PC-9 (cell line): ENCODE measurements at regions not wholly inside any gene's neighbourhood (a gene's known extent, or its start where the extent isn't known, plus 50 kb on each side); places are given as distances from the start of the nearest gene placed in this dataset.
"Not testable (repeated sequence)": the region's sequence is repeated elsewhere in the genome, so short reads cannot be mapped to it uniquely, and the experiment has no call there.

Source experiments
- BruUV-seq: library from RNA; stranded (reverse); fragments of 400-500 nt; replicated peaks from 2 replicates; lab custom pipeline; 2021; lab: Mats Ljungman, UMichigan
- CTCF ChIA-PET: fragments of 300-600 bp; sonication (Branson Sonifier 250); formaldehyde crosslinking; loops from one replicate; lab custom pipeline; 2022; ENCODE audit warnings: antibody characterized with exemption; lab: Charles Lee
- POLR2A ChIA-PET: fragments of 300-600 bp; sonication (Branson Sonifier 250); formaldehyde crosslinking; loops from one replicate; lab custom pipeline; 2022; ENCODE audit warnings: antibody characterized with exemption; ENCODE audit not compliant: unreplicated experiment; lab: Charles Lee
- DNase-seq, 2 experiments: peaks; one replicate each; pipeline versions ENCODE4 v3.0.0 to v3.0.0-alpha.2; 2015 to 2022; ENCODE audit warnings: mixed read lengths in 1 of 2
- H2AFZ ChIP-seq: fragments of 200-600 bp; sonication (generic); 2 replicates; pipeline ENCODE4 v1.8.1; 2017; ENCODE audit warnings: antibody characterized with exemption
- H3F3A ChIP-seq: fragments of 200-600 bp; sonication (generic); 2 replicates; pipeline ENCODE4 v1.8.1; 2017; ENCODE audit warnings: antibody characterized with exemption, mild to moderate bottlenecking, low read depth; ENCODE audit not compliant: insufficient read depth
- H3K27ac ChIP-seq: fragments of 200-600 bp; sonication (generic); 2 replicates; pipeline ENCODE4 v1.6.1; 2016; ENCODE audit warnings: mixed run types
- H3K27me3 ChIP-seq: fragments of 200-600 bp; sonication (generic); 2 replicates; pipeline ENCODE4 v1.6.1; 2016; ENCODE audit warnings: low read depth, mixed run types; ENCODE audit not compliant: insufficient read depth
- H3K36me3 ChIP-seq: fragments of 200-600 bp; sonication (generic); 2 replicates; pipeline ENCODE4 v1.6.1; 2016; ENCODE audit warnings: low read depth, mixed run types
- H3K4me1 ChIP-seq: fragments of 200-600 bp; sonication (generic); replicated peaks from 2 replicates; pipeline ENCODE4 v1.6.1; 2016; ENCODE audit warnings: mixed run types; ENCODE audit not compliant: insufficient read depth
- H3K4me2 ChIP-seq: fragments of 200-600 bp; sonication (generic); 2 replicates; pipeline ENCODE4 v1.6.1; 2017; ENCODE audit warnings: mixed run types
- H3K4me3 ChIP-seq: fragments of 200-600 bp; sonication (generic); 2 replicates; pipeline ENCODE4 v1.6.1; 2016; ENCODE audit warnings: mixed run types
- H3K79me2 ChIP-seq: fragments of 200-600 bp; sonication (generic); 2 replicates; pipeline ENCODE4 v1.6.1; 2017; ENCODE audit warnings: low read depth, mixed run types
- H3K9me2 ChIP-seq: fragments of 200-600 bp; sonication (generic); 2 replicates; pipeline ENCODE4 v1.8.1; 2017; ENCODE audit warnings: mild to moderate bottlenecking; ENCODE audit not compliant: insufficient read depth
- H3K9me3 ChIP-seq: fragments of 200-600 bp; sonication (generic); 2 replicates; pipeline ENCODE4 v1.8.1; 2016; ENCODE audit warnings: low read depth; ENCODE audit not compliant: insufficient read depth
- H4K20me1 ChIP-seq: fragments of 200-600 bp; sonication (generic); 2 replicates; pipeline ENCODE4 v1.8.1; 2017; ENCODE audit not compliant: insufficient read depth
- EZH2 ChIP-seq: fragments of 200-600 bp; sonication (generic); IDR thresholded peaks from 2 replicates; pipeline ENCODE4 v1.8.0; 2017; ENCODE audit warnings: antibody characterized with exemption, low read depth
- intact Hi-C: fragments of 100-400 bp; cut with micrococcal nuclease; formaldehyde crosslinking; loops from one replicate; pipeline ENCODE4 v1.10.0; 2022; ENCODE audit not compliant: unreplicated experiment
- TF ChIP-seq, protein P1 (sequence below): fragments of 200-600 bp; sonication (generic); conservative IDR thresholded peaks from 2 replicates; pipeline ENCODE4 v1.6.1; 2017; ENCODE audit warnings: mixed run types, antibody characterized with exemption, mild to moderate bottlenecking, moderate library complexity

DNA sequence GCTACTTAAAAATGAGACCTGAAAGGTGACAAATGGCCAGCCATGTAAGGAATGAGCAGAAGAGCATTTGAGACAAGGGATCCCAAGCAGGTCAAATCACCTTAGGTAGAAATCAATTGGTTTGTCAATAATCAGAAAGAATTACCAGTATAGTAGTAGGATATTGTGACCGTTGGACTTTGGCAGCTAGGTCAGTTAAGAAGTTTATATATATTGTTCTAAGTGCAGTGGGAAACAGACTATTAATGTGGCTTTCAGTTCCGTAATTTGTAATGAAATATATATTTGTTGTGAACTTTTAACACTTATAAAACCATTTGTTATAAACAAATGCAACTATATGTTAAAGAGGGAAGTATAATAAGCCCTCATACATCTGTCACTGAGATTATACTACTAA, 807.9 kb upstream of the SPRY2 start:
- no peaks in the 10 kb centered on the region for H3F3A ChIP-seq
- no peaks in the 10 kb centered on the region for H4K20me1 ChIP-seq
- H3K4me2 ChIP-seq, result no peak overlapping the region
- no peak for DNase-seq
- POLR2A ChIA-PET, result interaction anchor here (0.6 kb wide), 1 partner anchor 22 kb away, joined by 6 read pairs; no protein-coding TSS in a partner anchor
- no peaks in the 10 kb centered on the region for H3K36me3 ChIP-seq
- no TSS peak for BruUV-seq
- CTCF ChIA-PET, result no interaction called here
- intact Hi-C loops, result no loop called here
- no peaks in the 10 kb centered on the region for H3K79me2 ChIP-seq
- H3K27ac ChIP-seq, result no peak overlapping the region
- no peaks in the 10 kb centered on the region for H3K9me3 ChIP-seq
- H3K4me1 ChIP-seq, result no peaks in the 10 kb centered on the region
- TF ChIP-seq EZH2, result no peak
- TF ChIP-seq, protein P1, sequence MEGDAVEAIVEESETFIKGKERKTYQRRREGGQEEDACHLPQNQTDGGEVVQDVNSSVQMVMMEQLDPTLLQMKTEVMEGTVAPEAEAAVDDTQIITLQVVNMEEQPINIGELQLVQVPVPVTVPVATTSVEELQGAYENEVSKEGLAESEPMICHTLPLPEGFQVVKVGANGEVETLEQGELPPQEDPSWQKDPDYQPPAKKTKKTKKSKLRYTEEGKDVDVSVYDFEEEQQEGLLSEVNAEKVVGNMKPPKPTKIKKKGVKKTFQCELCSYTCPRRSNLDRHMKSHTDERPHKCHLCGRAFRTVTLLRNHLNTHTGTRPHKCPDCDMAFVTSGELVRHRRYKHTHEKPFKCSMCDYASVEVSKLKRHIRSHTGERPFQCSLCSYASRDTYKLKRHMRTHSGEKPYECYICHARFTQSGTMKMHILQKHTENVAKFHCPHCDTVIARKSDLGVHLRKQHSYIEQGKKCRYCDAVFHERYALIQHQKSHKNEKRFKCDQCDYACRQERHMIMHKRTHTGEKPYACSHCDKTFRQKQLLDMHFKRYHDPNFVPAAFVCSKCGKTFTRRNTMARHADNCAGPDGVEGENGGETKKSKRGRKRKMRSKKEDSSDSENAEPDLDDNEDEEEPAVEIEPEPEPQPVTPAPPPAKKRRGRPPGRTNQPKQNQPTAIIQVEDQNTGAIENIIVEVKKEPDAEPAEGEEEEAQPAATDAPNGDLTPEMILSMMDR, result no peak
- H3K4me3 ChIP-seq, result no peak overlapping the region
- no peaks in the 10 kb centered on the region for H3K9me2 ChIP-seq
- no peak overlapping the region for H2AFZ ChIP-seq
- no peaks in the 10 kb centered on the region for H3K27me3 ChIP-seq

DNA sequence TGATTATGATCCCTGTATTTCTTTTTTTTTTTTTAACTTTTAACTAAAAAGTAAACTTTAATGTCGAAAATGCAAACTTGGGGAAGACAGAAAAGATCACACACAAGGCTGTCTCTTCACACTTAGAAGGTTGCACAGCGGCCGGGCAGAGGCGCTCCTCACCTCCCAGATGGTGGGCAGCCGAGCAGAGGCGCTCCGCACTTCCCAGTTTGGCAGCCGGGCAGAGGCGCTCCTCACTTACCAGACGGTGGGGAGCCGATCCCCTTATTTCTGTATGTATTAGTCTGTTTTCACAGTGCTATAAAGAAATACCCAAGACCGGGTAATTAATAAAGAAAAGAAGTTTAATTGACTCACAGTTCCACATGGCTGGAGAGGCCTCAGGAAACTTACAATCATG, 805.6 kb upstream of the SPRY2 start:
- H3K9me3 ChIP-seq, H2AFZ ChIP-seq, POLR2A ChIA-PET: not testable (repeated sequence)

DNA sequence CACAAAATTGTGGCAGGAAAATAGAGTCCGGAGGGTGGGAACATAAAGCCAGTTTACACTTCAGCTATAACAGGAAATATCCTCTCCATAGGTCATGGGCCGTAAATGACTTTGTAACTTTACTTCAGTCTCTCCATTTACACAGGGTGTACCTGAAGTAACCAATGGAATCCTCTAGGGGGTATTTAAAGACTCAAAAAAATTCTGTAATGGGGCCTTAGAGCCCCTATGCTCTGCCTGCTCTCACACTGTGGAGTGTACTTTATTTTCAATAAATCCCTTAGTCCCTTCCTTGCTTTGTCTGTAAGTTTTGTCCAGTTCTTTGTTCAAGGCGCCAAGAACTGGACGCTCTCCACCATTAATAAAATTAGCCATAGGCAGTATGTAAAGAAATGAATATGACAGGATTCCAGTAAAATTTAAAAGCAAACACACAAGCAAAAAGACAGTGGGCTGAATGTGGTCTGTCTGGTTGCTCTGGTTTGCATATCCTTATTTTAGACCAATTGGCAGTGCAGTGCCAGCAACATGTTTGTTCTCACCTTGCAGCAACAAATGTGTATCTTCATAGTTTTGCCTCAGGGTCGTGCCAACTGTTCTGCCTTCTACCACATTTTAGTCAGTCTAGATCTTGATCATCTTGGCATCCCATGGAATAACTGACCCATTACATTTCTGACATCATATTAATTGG, 801.5 kb upstream of the SPRY2 start:
- H3K27me3 ChIP-seq, result no peaks in the 10 kb centered on the region
- no peak overlapping the region for H3K27ac ChIP-seq
- TF ChIP-seq EZH2, result no peak
- TF ChIP-seq, protein P1, result no peak
- no peaks in the 10 kb centered on the region for H3K9me2 ChIP-seq
- intact Hi-C loops, result no loop called here
- H3F3A ChIP-seq, result no peaks in the 10 kb centered on the region
- no peaks in the 10 kb centered on the region for H3K36me3 ChIP-seq
- CTCF ChIA-PET, result no interaction called here
- no peak overlapping the region for H2AFZ ChIP-seq
- no peaks in the 10 kb centered on the region for H4K20me1 ChIP-seq
- no peaks in the 10 kb centered on the region for H3K79me2 ChIP-seq
- no peaks in the 10 kb centered on the region for H3K4me1 ChIP-seq
- no peak overlapping the region for H3K4me2 ChIP-seq
- BruUV-seq, result no TSS peak
- no peak overlapping the region for H3K4me3 ChIP-seq
- H3K9me3 ChIP-seq, result no peaks in the 10 kb centered on the region
- POLR2A ChIA-PET, result no interaction called here
- DNase-seq, result no peak

More for the DNA sequence above, 805.6 kb upstream of the SPRY2 start:
- H3K27me3 ChIP-seq, intact Hi-C loops, H3K36me3 ChIP-seq, H4K20me1 ChIP-seq, DNase-seq, H3K4me3 ChIP-seq, H3F3A ChIP-seq, H3K79me2 ChIP-seq, H3K4me1 ChIP-seq, CTCF ChIA-PET, H3K9me2 ChIP-seq, H3K27ac ChIP-seq, H3K4me2 ChIP-seq, BruUV-seq: not testable (repeated sequence)

DNA sequence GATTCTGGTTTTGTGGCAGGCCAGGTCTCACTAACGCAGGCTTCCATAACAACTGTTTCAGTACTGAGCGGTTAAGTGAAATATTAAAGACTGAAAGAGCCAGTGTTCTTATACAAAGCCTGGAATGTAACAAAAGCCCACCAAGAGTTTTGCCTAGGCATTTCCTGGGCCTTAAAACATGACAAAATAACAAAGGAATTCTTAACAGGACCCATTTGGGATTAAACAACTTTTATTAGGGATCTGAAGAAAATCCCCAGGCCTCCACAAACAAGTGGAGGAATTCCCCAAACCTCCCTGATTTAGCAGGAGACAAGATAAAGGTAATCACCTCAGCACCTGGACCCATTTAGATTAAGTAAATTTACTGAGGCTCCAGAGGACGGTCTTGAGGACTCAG, 799.7 kb upstream of the SPRY2 start:
- Histone ChIP-seq H3K79me2 (no peaks in the 10 kb centered on the region), H3F3A (no peaks in the 10 kb centered on the region), H2AFZ (no peak overlapping the region), H3K36me3 (no peaks in the 10 kb centered on the region), H3K27ac (no peak overlapping the region), H3K9me2 (no peaks in the 10 kb centered on the region), H3K4me3 (no peak overlapping the region), H3K4me2 (no peak overlapping the region), H3K4me1 (no peaks in the 10 kb centered on the region), H4K20me1 (no peaks in the 10 kb centered on the region), H3K9me3 (no peaks in the 10 kb centered on the region), H3K27me3 (no peaks in the 10 kb centered on the region)
- no TSS peak for BruUV-seq
- POLR2A ChIA-PET, result no interaction called here
- TF ChIP-seq, protein P1, result no peak
- no peak for TF ChIP-seq EZH2
- no peak for DNase-seq
- CTCF ChIA-PET, result no interaction called here
- intact Hi-C loops, result no loop called here
